IMR-90 (cell line): ENCODE measurements at regions not wholly inside any gene's neighbourhood (a gene's known extent, or its start where the extent isn't known, plus 50 kb on each side); places are given as distances from the start of the nearest gene placed in this dataset.

Source experiments
- ATAC-seq: fragments of 200-7000 bp; cut with Tn5 transposase; 2 replicates; pipeline ENCODE4 v1.9.1; 2020; ENCODE audit warnings: low read depth, mild to moderate bottlenecking, moderate library complexity
- BruUV-seq: library from RNA; stranded (reverse); fragments of 400-500 nt; replicated peaks from 2 replicates; lab custom pipeline; 2021; lab: Mats Ljungman, UMichigan
- CTCF ChIA-PET: fragments of 300-600 bp; formaldehyde crosslinking; extraction: SDS; loops from one replicate; lab custom pipeline; 2021; ENCODE audit warnings: antibody characterized with exemption; lab: Yijun Ruan, JAX
- POLR2A ChIA-PET: fragments of 300-600 bp; sonication (Branson Sonifier 250); formaldehyde crosslinking; loops from one replicate; lab custom pipeline; 2022; ENCODE audit warnings: antibody characterized with exemption; ENCODE audit not compliant: unreplicated experiment; lab: Charles Lee
- DNase-seq: peaks from one replicate; pipeline ENCODE4 v3.0.0; 2013
- H2AFZ ChIP-seq: replicated peaks from 2 replicates; pipeline ENCODE3; 2013; ENCODE audit warnings: low read length, mild to moderate bottlenecking; ENCODE audit not compliant: poor library complexity
- H2AK5ac ChIP-seq: 2 replicates; pipeline ENCODE4 v1.6.1; 2013; ENCODE audit warnings: low read depth, low read length, inconsistent platforms
- H2AK9ac ChIP-seq: replicated peaks from 2 replicates; pipeline ENCODE3; 2013; ENCODE audit warnings: mild to moderate bottlenecking, low read depth, low read length, moderate library complexity; ENCODE audit not compliant: poor library complexity
- H2BK120ac ChIP-seq: 2 replicates; pipeline ENCODE4 v1.6.1; 2013; ENCODE audit warnings: low read depth, low read length, inconsistent platforms
- H2BK15ac ChIP-seq: 3 replicates; pipeline ENCODE4 v1.6.1; 2013; ENCODE audit warnings: low read depth, low read length, inconsistent platforms
- H2BK20ac ChIP-seq: 2 replicates; pipeline ENCODE4 v1.6.1; 2013; ENCODE audit warnings: low read depth, mild to moderate bottlenecking, inconsistent platforms, low read length, moderate library complexity
- H2BK5ac ChIP-seq: 2 replicates; pipeline ENCODE4 v1.6.1; 2013; ENCODE audit warnings: mild to moderate bottlenecking, low read depth, low read length, inconsistent platforms; ENCODE audit not compliant: poor library complexity, severe bottlenecking
- H3K14ac ChIP-seq: replicated peaks from 2 replicates; pipeline ENCODE4 v1.6.1; 2013; ENCODE audit warnings: low read depth, low read length, inconsistent platforms
- H3K18ac ChIP-seq: 2 replicates; pipeline ENCODE4 v1.6.1; 2013; ENCODE audit warnings: low read depth, low read length, control low read depth
- H3K23ac ChIP-seq: 2 replicates; pipeline ENCODE4 v1.6.1; 2013; ENCODE audit warnings: low read depth, low read length, inconsistent platforms
- H3K27ac ChIP-seq: 2 replicates; pipeline ENCODE4 v1.5.1; 2013; ENCODE audit warnings: mild to moderate bottlenecking, control low read depth, low read length; ENCODE audit not compliant: insufficient read depth
- H3K27me3 ChIP-seq: 2 replicates; pipeline ENCODE4 v1.6.1; 2013; ENCODE audit warnings: low read length; ENCODE audit not compliant: control insufficient read depth, insufficient read depth
- H3K36me3 ChIP-seq: 2 replicates; pipeline ENCODE4 v1.6.1; 2013; ENCODE audit warnings: low read length, mixed read lengths; ENCODE audit not compliant: control insufficient read depth, insufficient read depth
- H3K4ac ChIP-seq: 2 replicates; pipeline ENCODE4 v1.6.1; 2013; ENCODE audit warnings: low read depth, low read length, inconsistent platforms
- H3K4me1 ChIP-seq: 2 replicates; pipeline ENCODE4 v1.6.1; 2013; ENCODE audit warnings: low read length, mixed read lengths; ENCODE audit not compliant: control insufficient read depth, insufficient read depth
- H3K4me2 ChIP-seq: 2 replicates; pipeline ENCODE4 v1.6.1; 2013; ENCODE audit warnings: low read depth, mild to moderate bottlenecking, control low read depth, low read length, moderate library complexity
- H3K4me3 ChIP-seq: 2 replicates; pipeline ENCODE4 v1.5.1; 2013; ENCODE audit warnings: low read depth, mild to moderate bottlenecking, control low read depth, low read length, moderate library complexity; ENCODE audit not compliant: insufficient read depth
- H3K56ac ChIP-seq: 2 replicates; pipeline ENCODE4 v1.6.1; 2013; ENCODE audit warnings: low read length, inconsistent platforms; ENCODE audit not compliant: insufficient read depth; ENCODE audit errors: extremely low read depth
- H3K79me1 ChIP-seq, 2 experiments: 2 replicates each; pipeline ENCODE4 v1.6.1; 2013; ENCODE audit warnings: low read length in 2 of 2, inconsistent platforms in 1 of 2, low read depth in 1 of 2
- H3K9ac ChIP-seq: 2 replicates; pipeline ENCODE4 v1.6.1; 2013; ENCODE audit warnings: low read depth, low read length, control low read depth
- H3K9me1 ChIP-seq: 2 replicates; pipeline ENCODE4 v1.6.1; 2013; ENCODE audit warnings: low read length, inconsistent platforms; ENCODE audit not compliant: insufficient read depth
- H3K9me3 ChIP-seq: 2 replicates; pipeline ENCODE4 v1.6.1; 2013; ENCODE audit warnings: low read length; ENCODE audit not compliant: control insufficient read depth, insufficient read depth
- H4K20me1 ChIP-seq: 2 replicates; pipeline ENCODE4 v1.6.1; 2013; ENCODE audit warnings: low read length, inconsistent platforms; ENCODE audit not compliant: insufficient read depth
- H4K5ac ChIP-seq: 2 replicates; pipeline ENCODE4 v1.6.1; 2013; ENCODE audit warnings: mild to moderate bottlenecking, low read depth, low read length, control low read depth
- H4K8ac ChIP-seq, 2 experiments: 2 replicates each; pipeline ENCODE4 v1.6.1; 2013; ENCODE audit warnings: low read depth in 2 of 2, low read length in 2 of 2, control low read depth in 1 of 2, inconsistent platforms in 1 of 2
- H4K91ac ChIP-seq: 2 replicates; pipeline ENCODE4 v1.6.1; 2013; ENCODE audit warnings: low read depth, low read length, inconsistent platforms; ENCODE audit not compliant: insufficient read depth
- BHLHE40 ChIP-seq: fragments of 150-350 bp; IDR thresholded peaks from 2 replicates; pipeline ENCODE4 v1.6.1; 2016; ENCODE audit warnings: mild to moderate bottlenecking, low read depth, low read length
- CEBPB ChIP-seq: IDR thresholded peaks from 2 replicates; pipeline ENCODE4 v1.6.1; 2012; ENCODE audit warnings: low read depth, low read length, improper control_type of control experiment
- CHD1 ChIP-seq: IDR thresholded peaks from 2 replicates; pipeline ENCODE4 v1.6.1; 2012; ENCODE audit warnings: low read depth, low read length, improper control_type of control experiment
- MAZ ChIP-seq: IDR thresholded peaks from 2 replicates; pipeline ENCODE4 v1.6.1; 2012; ENCODE audit warnings: low read depth, mild to moderate bottlenecking, low read length, improper control_type of control experiment, moderate library complexity, borderline replicate concordance
- MXI1 ChIP-seq: IDR thresholded peaks from 2 replicates; pipeline ENCODE4 v1.6.1; 2012; ENCODE audit warnings: low read depth, mild to moderate bottlenecking, low read length, moderate library complexity, borderline replicate concordance
- POLR2A ChIP-seq: IDR thresholded peaks from 2 replicates; pipeline ENCODE4 v1.6.1; 2012; ENCODE audit warnings: mild to moderate bottlenecking, low read depth, low read length
- RAD21 ChIP-seq: IDR thresholded peaks from 2 replicates; pipeline ENCODE4 v1.6.1; 2012; ENCODE audit warnings: low read length, improper control_type of control experiment
- RCOR1 ChIP-seq: IDR thresholded peaks from 2 replicates; pipeline ENCODE4 v1.6.1; 2012; ENCODE audit warnings: mild to moderate bottlenecking, low read length, improper control_type of control experiment; ENCODE audit not compliant: insufficient replicate concordance
- RFX5 ChIP-seq: IDR thresholded peaks from 2 replicates; pipeline ENCODE4 v1.8.0; 2012; ENCODE audit warnings: low read depth, mild to moderate bottlenecking, low read length, moderate library complexity
- SMC3 ChIP-seq: fragments of 150-350 bp; IDR thresholded peaks from 2 replicates; pipeline ENCODE4 v1.6.1; 2016; ENCODE audit warnings: low read depth, mild to moderate bottlenecking, antibody characterized with exemption, low read length, moderate library complexity
- WGBS, 2 experiments: methylation state at CpG; one replicate each; pipeline versions ENCODE4 v1.1.5 to v1.1.7; 2013; ENCODE audit warnings: missing lambda C conversion rate in 2 of 2; ENCODE audit not compliant: insufficient read length in 1 of 2; ENCODE audit errors: extremely low coverage in 2 of 2; 5-methylcytosine and 5-hydroxymethylcytosine counted together
- dilution Hi-C: fragments of 300-500 bp; cut with HindIII; formaldehyde crosslinking; loops from one replicate; pipeline ENCODE4 v1.14.3; 2018; ENCODE audit warnings: low sequenced_read_pairs; ENCODE audit not compliant: unreplicated experiment
- in situ Hi-C: fragments of 300-500 bp; cut with MboI; formaldehyde crosslinking; loops from 3 replicates; pipeline ENCODE4 v1.14.3; 2019; ENCODE audit warnings: low sequenced_read_pairs, inconsistent platforms, mixed read lengths
- intact Hi-C: fragments of 100-400 bp; cut with micrococcal nuclease; formaldehyde crosslinking; loops from 2 replicates; pipeline ENCODE4 v1.10.0; 2022
- TF ChIP-seq, protein P1 (sequence below): fragments of 150-350 bp; IDR thresholded peaks from 2 replicates; pipeline ENCODE4 v1.6.1; 2016; ENCODE audit warnings: low read depth, mild to moderate bottlenecking, low read length, moderate library complexity, borderline replicate concordance
- TF ChIP-seq, protein P2 (sequence below): fragments of 150-350 bp; IDR thresholded peaks from 2 replicates; pipeline ENCODE4 v1.6.1; 2017; ENCODE audit warnings: mild to moderate bottlenecking, antibody characterized with exemption, low read length, low read depth
- TF ChIP-seq, protein P3 (sequence below): conservative IDR thresholded peaks from 2 replicates; pipeline ENCODE4 v1.5.1; 2012; ENCODE audit warnings: mild to moderate bottlenecking, low read depth, low read length, improper control_type of control experiment

DNA sequence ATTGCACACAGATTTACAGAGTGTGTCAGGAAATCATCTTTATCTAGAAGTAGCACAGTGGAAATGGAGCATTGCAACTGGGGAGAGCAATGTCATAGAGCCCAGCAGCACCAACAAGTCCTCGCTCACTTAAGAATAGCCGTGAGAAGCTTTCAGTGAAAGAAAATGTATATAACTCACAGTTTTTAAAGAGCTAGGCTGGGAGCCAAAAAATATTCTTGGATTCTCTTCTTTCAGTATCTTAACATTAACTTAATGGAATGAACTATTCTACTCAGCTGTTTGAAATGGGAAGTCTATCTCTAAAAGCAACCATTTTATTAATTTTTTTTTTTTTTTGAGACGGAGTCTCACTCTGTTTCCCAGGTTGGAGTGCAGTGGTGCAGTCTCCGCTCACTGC lies 329.6 kb downstream of the COG6 start:
- in situ Hi-C loops = no loop called here

More for the DNA sequence above, 329.6 kb downstream of the COG6 start:
- no CpG with 5 or more reads among the region's 4 CpGs for WGBS, 2 experiments
- no peak overlapping the region for H3K4me3 ChIP-seq
- no peak overlapping the region for H3K18ac ChIP-seq
- no peak overlapping the region for H4K5ac ChIP-seq
- no peaks in the 10 kb centered on the region for H3K36me3 ChIP-seq
- no peak overlapping the region for H2BK5ac ChIP-seq
- H3K9me1 ChIP-seq = no peaks in the 10 kb centered on the region
- no peak overlapping the region for H3K14ac ChIP-seq
- no peak overlapping the region for H2BK20ac ChIP-seq
- no peak overlapping the region for H3K56ac ChIP-seq
- H3K79me1 ChIP-seq = no peaks in the 10 kb centered on the region
- H2BK15ac ChIP-seq = no peak overlapping the region
- H2AK5ac ChIP-seq = no peak overlapping the region
- H4K91ac ChIP-seq = no peak overlapping the region
- BruUV-seq = no TSS peak
- ChIA-PET POLR2A (no interaction called here), CTCF (no interaction called here)
- H3K23ac ChIP-seq = no peak overlapping the region
- no peak overlapping the region for H3K9ac ChIP-seq
- ATAC-seq (no peak), DNase-seq (no peak)
- no peaks in the 10 kb centered on the region for H3K27me3 ChIP-seq
- TF ChIP-seq, protein P1, sequence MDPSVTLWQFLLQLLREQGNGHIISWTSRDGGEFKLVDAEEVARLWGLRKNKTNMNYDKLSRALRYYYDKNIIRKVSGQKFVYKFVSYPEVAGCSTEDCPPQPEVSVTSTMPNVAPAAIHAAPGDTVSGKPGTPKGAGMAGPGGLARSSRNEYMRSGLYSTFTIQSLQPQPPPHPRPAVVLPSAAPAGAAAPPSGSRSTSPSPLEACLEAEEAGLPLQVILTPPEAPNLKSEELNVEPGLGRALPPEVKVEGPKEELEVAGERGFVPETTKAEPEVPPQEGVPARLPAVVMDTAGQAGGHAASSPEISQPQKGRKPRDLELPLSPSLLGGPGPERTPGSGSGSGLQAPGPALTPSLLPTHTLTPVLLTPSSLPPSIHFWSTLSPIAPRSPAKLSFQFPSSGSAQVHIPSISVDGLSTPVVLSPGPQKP = no peak
- TF ChIP-seq, protein P2, sequence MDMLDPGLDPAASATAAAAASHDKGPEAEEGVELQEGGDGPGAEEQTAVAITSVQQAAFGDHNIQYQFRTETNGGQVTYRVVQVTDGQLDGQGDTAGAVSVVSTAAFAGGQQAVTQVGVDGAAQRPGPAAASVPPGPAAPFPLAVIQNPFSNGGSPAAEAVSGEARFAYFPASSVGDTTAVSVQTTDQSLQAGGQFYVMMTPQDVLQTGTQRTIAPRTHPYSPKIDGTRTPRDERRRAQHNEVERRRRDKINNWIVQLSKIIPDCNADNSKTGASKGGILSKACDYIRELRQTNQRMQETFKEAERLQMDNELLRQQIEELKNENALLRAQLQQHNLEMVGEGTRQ = no peak
- no peak for TF ChIP-seq RAD21
- TF ChIP-seq CEBPB = no peak
- no peak for TF ChIP-seq SMC3
- TF ChIP-seq MXI1 = no peak
- TF ChIP-seq RFX5 = no peak
- no peak for TF ChIP-seq POLR2A
- no peak for TF ChIP-seq MAZ
- TF ChIP-seq RCOR1 = no peak
- TF ChIP-seq, protein P3, sequence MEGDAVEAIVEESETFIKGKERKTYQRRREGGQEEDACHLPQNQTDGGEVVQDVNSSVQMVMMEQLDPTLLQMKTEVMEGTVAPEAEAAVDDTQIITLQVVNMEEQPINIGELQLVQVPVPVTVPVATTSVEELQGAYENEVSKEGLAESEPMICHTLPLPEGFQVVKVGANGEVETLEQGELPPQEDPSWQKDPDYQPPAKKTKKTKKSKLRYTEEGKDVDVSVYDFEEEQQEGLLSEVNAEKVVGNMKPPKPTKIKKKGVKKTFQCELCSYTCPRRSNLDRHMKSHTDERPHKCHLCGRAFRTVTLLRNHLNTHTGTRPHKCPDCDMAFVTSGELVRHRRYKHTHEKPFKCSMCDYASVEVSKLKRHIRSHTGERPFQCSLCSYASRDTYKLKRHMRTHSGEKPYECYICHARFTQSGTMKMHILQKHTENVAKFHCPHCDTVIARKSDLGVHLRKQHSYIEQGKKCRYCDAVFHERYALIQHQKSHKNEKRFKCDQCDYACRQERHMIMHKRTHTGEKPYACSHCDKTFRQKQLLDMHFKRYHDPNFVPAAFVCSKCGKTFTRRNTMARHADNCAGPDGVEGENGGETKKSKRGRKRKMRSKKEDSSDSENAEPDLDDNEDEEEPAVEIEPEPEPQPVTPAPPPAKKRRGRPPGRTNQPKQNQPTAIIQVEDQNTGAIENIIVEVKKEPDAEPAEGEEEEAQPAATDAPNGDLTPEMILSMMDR = no peak
- no peak for TF ChIP-seq BHLHE40
- no peak for TF ChIP-seq CHD1
- H3K4me1 ChIP-seq = no peaks in the 10 kb centered on the region
- H2BK120ac ChIP-seq = no peak overlapping the region
- no peak overlapping the region for H2AK9ac ChIP-seq
- no peaks in the 10 kb centered on the region for H3K9me3 ChIP-seq
- no peak overlapping the region for H3K4me2 ChIP-seq
- H3K27ac ChIP-seq = no peak overlapping the region
- intact Hi-C loops = no loop called here
- no peaks in the 10 kb centered on the region for H4K20me1 ChIP-seq
- H3K4ac ChIP-seq = no peak overlapping the region
- H2AFZ ChIP-seq = no peak overlapping the region
- dilution Hi-C loops = no loop called here
- no peak overlapping the region for H4K8ac ChIP-seq
